GM12878 (cell line): ENCODE measurements at regions not wholly inside any gene's neighbourhood (a gene's known extent, or its start where the extent isn't known, plus 50 kb on each side); places are given as distances from the start of the nearest gene placed in this dataset.

Experiments used
- ATAC-seq: fragments of 200-7000 bp; cut with Tn5 transposase; 3 replicates; pipeline ENCODE4 v1.9.1; 2020; ENCODE audit warnings: mild to moderate bottlenecking, moderate library complexity
- BruUV-seq: library from RNA; stranded (reverse); fragments of 400-500 nt; replicated peaks from 2 replicates; lab custom pipeline; 2021; lab: Mats Ljungman, UMichigan
- CTCF ChIA-PET: fragments of 300-600 bp; sonication (Branson Sonifier 250); formaldehyde crosslinking; extraction: SDS; loops from one replicate; lab custom pipeline; 2021; ENCODE audit warnings: inconsistent platforms; lab: Yijun Ruan, JAX
- POLR2A ChIA-PET: fragments of 350-600 bp; formaldehyde crosslinking; extraction: SDS; loops from one replicate; lab custom pipeline; 2021; ENCODE audit warnings: inconsistent platforms; lab: Charles Lee
- RAD21 ChIA-PET: fragments of 300-600 bp; sonication (Branson Sonifier 250); formaldehyde crosslinking; loops from one replicate; lab custom pipeline; 2023; ENCODE audit warnings: antibody characterized with exemption; ENCODE audit not compliant: unreplicated experiment; lab: Charles Lee
- SMC1A ChIA-PET: fragments of 300-600 bp; sonication (Branson Sonifier 250); formaldehyde crosslinking; loops from one replicate; lab custom pipeline; 2023; ENCODE audit not compliant: unreplicated experiment, uncharacterized antibody; lab: Charles Lee
- DNase-seq: peaks from one replicate; pipeline ENCODE4 v3.0.0-alpha.2; 2011; ENCODE audit warnings: low read depth, low spot score
- FAIRE-seq: peaks from 3 replicates; lab custom pipeline; 2011; peaks lifted over from hg19 to GRCh38; lab: Jason Lieb, UNC
- H2AFZ ChIP-seq: 2 replicates; pipeline ENCODE4 v1.6.0; 2011; ENCODE audit warnings: low read depth, low read length, control low read depth; ENCODE audit not compliant: control insufficient read depth
- H3K27ac ChIP-seq: 2 replicates; pipeline ENCODE4 v1.5.1; 2011; ENCODE audit warnings: control low read depth; ENCODE audit not compliant: control insufficient read depth, insufficient read depth
- H3K27me3 ChIP-seq, 2 experiments: replicated peaks in 1 of 2; 2 replicates each; pipeline versions ENCODE4 v1.6.0 to v1.6.1; 2011; ENCODE audit warnings: low read length in 1 of 2; ENCODE audit not compliant: control insufficient read depth in 2 of 2, insufficient read depth in 2 of 2
- H3K36me3 ChIP-seq, 2 experiments: 2 replicates each; pipeline ENCODE4 v1.5.1; 2011; ENCODE audit warnings: low read length in 1 of 2; ENCODE audit not compliant: control insufficient read depth in 2 of 2, insufficient read depth in 2 of 2
- H3K4me1 ChIP-seq: 2 replicates; pipeline ENCODE4 v1.6.1; 2011; ENCODE audit warnings: mild to moderate bottlenecking, low read length, moderate library complexity, mixed read lengths; ENCODE audit not compliant: control insufficient read depth, insufficient read depth
- H3K4me2 ChIP-seq: 2 replicates; pipeline ENCODE4 v1.6.0; 2011; ENCODE audit warnings: control low read depth; ENCODE audit not compliant: control insufficient read depth, insufficient read depth
- H3K4me3 ChIP-seq: fragments of 200-600 bp; sonication (generic); 2 replicates; pipeline ENCODE4 v1.5.1; 2016
- H3K79me2 ChIP-seq: 2 replicates; pipeline ENCODE4 v1.6.0; 2011; ENCODE audit warnings: low read length; ENCODE audit not compliant: control insufficient read depth, insufficient read depth
- H3K9ac ChIP-seq: 2 replicates; pipeline ENCODE4 v1.8.0; 2011; ENCODE audit warnings: low read length, control low read depth, mixed read lengths; ENCODE audit not compliant: control insufficient read depth, insufficient read depth
- H3K9me3 ChIP-seq: replicated peaks from 3 replicates; pipeline ENCODE4 v1.5.1; 2011; ENCODE audit warnings: mild to moderate bottlenecking, low read length; ENCODE audit not compliant: control insufficient read depth, insufficient read depth
- H4K20me1 ChIP-seq: 2 replicates; pipeline ENCODE4 v1.6.0; 2011; ENCODE audit not compliant: control insufficient read depth, insufficient read depth
- PML ChIP-seq: IDR thresholded peaks from 2 replicates; pipeline ENCODE4 v1.6.1; 2012; ENCODE audit warnings: low read length, inconsistent platforms
- REST ChIP-seq: IDR thresholded peaks from 2 replicates; pipeline ENCODE4 v1.6.1; 2012; ENCODE audit warnings: mild to moderate bottlenecking, low read depth, low read length
- TAF1 ChIP-seq: IDR thresholded peaks from 2 replicates; pipeline ENCODE4 v1.6.1; 2011; ENCODE audit warnings: mild to moderate bottlenecking, low read depth, low read length, borderline replicate concordance
- WGBS: methylation state at CpG from one replicate; pipeline ENCODE4 v1.1.6; 2016; ENCODE audit warnings: low lambda C conversion rate; ENCODE audit not compliant: insufficient replicate concordance, insufficient coverage; ENCODE audit errors: missing lambda C conversion rate; 5-methylcytosine and 5-hydroxymethylcytosine counted together
- in situ Hi-C: fragments of 300-500 bp; cut with MboI; formaldehyde crosslinking; loops from 9 replicates; pipeline ENCODE4 v1.14.3; 2018; ENCODE audit warnings: mixed read lengths
- intact Hi-C: fragments of 100-400 bp; cut with micrococcal nuclease; formaldehyde crosslinking; loops from one replicate; pipeline ENCODE4 v1.14.2; 2022; ENCODE audit not compliant: unreplicated experiment

- intact Hi-C loops = no loop called here
Measured at GRCh38 chr2:225761396-225761795, 361.9 kb downstream of the NYAP2 start.

More at GRCh38 chr2:225761396-225761795, 361.9 kb downstream of the NYAP2 start:
- Histone ChIP-seq H2AFZ (no peak overlapping the region), H3K27ac (no peak overlapping the region), H3K27me3 (no peaks in the 10 kb centered on the region), H3K4me1 (no peaks in the 10 kb centered on the region), H3K36me3 (no peaks in the 10 kb centered on the region), H3K79me2 (no peaks in the 10 kb centered on the region), H3K9me3 (no peaks in the 10 kb centered on the region), H3K9ac (no peak overlapping the region), H3K4me3 (no peak overlapping the region), H3K4me2 (no peak overlapping the region), H4K20me1 (no peaks in the 10 kb centered on the region)
- in situ Hi-C loops = no loop called here
- no peak for ATAC-seq
- 21% methylated on average over 2 of the region's 2 CpGs for WGBS
- SMC1A ChIA-PET = no interaction called here
- no peak for FAIRE-seq
- TF ChIP-seq PML (no peak), TAF1 (no peak), REST (no peak)
- BruUV-seq = no TSS peak
- DNase-seq = no peak
- RAD21 ChIA-PET = no interaction called here
- CTCF ChIA-PET = no interaction called here
- POLR2A ChIA-PET = no interaction called here
